HL-60/S4 treated with retinoic acid at 250 ng/mL for 4 days and 3 days (cell line): ENCODE measurements at regions not wholly inside any gene's neighbourhood (a gene's known extent, or its start where the extent isn't known, plus 50 kb on each side); places are given as distances from the start of the nearest gene placed in this dataset.

Experiments
- in situ Hi-C: fragments of 300-500 bp; cut with MboI; formaldehyde crosslinking; loops from 2 replicates; pipeline ENCODE4 v1.7.0; 2022; ENCODE audit warnings: low sequenced_read_pairs

- in situ Hi-C loops = no loop called here
These were observed 196.4 kb upstream of the CCN2 start for GRCh38 chr6:132147530-132148011.

- in situ Hi-C loops = no loop called here
These were observed 193.3 kb upstream of the CCN2 start for GRCh38 chr6:132144456-132144855.

- in situ Hi-C loops = no loop called here
These were observed 192.1 kb upstream of the CCN2 start for GRCh38 chr6:132143258-132143657.

- in situ Hi-C loops = no loop called here
These were observed 191.6 kb upstream of the CCN2 start for GRCh38 chr6:132142768-132143167.

GRCh38 chr6:132142308-132142707 is 191.1 kb upstream of the CCN2 start:
- in situ Hi-C loops = no loop called here

GRCh38 chr6:132140189-132140588 is 189.0 kb upstream of the CCN2 start:
- in situ Hi-C loops = no loop called here

- in situ Hi-C loops = no loop called here
These were observed 188.4 kb upstream of the CCN2 start for GRCh38 chr6:132139611-132140010.

GRCh38 chr6:132136981-132137380 is 185.8 kb upstream of the CCN2 start:
- in situ Hi-C loops = no loop called here

GRCh38 chr6:132135409-132135808 is 184.2 kb upstream of the CCN2 start:
- in situ Hi-C loops = no loop called here

GRCh38 chr6:132133736-132134445 is 182.7 kb upstream of the CCN2 start:
- in situ Hi-C loops = no loop called here

GRCh38 chr6:132132924-132133639 is 181.9 kb upstream of the CCN2 start:
- in situ Hi-C loops = no loop called here

GRCh38 chr6:132132422-132132821 is 181.2 kb upstream of the CCN2 start:
- in situ Hi-C loops = no loop called here

- in situ Hi-C loops = no loop called here
These were observed 180.6 kb upstream of the CCN2 start for GRCh38 chr6:132131758-132132157.

GRCh38 chr6:132131351-132131750 is 180.2 kb upstream of the CCN2 start:
- in situ Hi-C loops = no loop called here

- in situ Hi-C loops = no loop called here
These were observed 179.6 kb upstream of the CCN2 start for GRCh38 chr6:132130626-132131298.

GRCh38 chr6:132128424-132128823 is 177.3 kb upstream of the CCN2 start:
- in situ Hi-C loops = no loop called here

- in situ Hi-C loops = no loop called here
These were observed 175.0 kb upstream of the CCN2 start for GRCh38 chr6:132126150-132126549.

GRCh38 chr6:132122871-132123270 is 171.7 kb upstream of the CCN2 start:
- in situ Hi-C loops = no loop called here

- in situ Hi-C loops = no loop called here
These were observed 171.0 kb upstream of the CCN2 start for GRCh38 chr6:132122176-132122575.

- in situ Hi-C loops = no loop called here
These were observed 167.0 kb upstream of the CCN2 start for GRCh38 chr6:132118144-132118543.

GRCh38 chr6:132115714-132116366 is 164.7 kb upstream of the CCN2 start:
- in situ Hi-C loops = no loop called here
